ENCODE measurements at regions not wholly inside any gene's neighbourhood (a gene's known extent, or its start where the extent isn't known, plus 50 kb on each side); places are given as distances from the start of the nearest gene placed in this dataset.

DNA sequence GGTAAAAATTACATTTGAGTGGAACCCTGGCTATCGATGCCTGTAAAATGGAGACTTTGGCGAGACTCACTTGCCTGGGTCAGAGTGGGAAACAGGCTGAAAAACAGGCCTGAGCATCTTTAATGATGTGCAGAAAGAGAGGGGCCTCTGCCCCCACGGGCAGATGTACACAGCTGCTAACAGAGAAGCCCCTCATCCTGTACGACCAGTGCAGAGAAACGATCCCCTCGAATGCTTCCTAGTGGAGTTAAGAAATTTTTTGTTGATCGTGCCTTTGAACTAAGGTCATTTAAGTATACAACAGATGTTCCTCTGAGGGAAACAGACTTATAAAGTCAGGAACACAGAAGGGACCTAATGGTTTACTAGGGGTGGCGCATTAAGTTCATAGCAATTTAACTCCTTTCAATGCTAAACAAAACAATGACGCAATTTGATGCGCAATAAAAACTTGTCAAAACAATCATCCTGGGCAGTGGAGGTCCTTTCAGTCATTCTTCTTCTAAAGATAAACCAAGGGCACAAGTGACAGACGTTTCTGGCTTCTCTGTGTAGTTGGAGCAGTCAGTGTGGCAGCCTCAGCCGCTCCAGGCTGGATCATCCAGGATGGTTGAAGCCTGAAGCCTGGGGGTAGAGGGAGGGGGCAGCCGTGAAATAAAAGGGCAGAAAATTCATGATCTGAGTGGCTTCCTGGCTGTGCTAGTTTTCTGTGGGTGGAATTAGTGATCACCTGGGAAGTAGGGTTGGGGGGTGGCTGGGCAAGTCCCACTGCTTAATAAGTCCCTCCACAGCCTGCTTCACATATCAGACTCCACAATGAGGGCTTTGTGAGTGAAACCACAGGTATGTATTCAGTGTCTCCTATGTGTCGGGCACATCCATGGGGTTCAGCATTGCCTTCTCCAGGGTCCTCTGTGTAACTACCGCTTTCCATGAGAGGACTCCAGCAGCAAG, 50.8 kb upstream of the MRPS22 start:
- no peaks in the 10 kb centered on the region for H3K27me3 ChIP-seq (ENCODE audit: low read length)
- TF ChIP-seq EZH2 (IDR thresholded peaks at IDR 0.05; ENCODE audit: low read length, unreplicated experiment) (no peak), EZH2phosphoT487 (IDR thresholded peaks at IDR 0.05; ENCODE audit: borderline replicate concordance, low read length) (no peak)
- TF ChIP-seq, protein P1, sequence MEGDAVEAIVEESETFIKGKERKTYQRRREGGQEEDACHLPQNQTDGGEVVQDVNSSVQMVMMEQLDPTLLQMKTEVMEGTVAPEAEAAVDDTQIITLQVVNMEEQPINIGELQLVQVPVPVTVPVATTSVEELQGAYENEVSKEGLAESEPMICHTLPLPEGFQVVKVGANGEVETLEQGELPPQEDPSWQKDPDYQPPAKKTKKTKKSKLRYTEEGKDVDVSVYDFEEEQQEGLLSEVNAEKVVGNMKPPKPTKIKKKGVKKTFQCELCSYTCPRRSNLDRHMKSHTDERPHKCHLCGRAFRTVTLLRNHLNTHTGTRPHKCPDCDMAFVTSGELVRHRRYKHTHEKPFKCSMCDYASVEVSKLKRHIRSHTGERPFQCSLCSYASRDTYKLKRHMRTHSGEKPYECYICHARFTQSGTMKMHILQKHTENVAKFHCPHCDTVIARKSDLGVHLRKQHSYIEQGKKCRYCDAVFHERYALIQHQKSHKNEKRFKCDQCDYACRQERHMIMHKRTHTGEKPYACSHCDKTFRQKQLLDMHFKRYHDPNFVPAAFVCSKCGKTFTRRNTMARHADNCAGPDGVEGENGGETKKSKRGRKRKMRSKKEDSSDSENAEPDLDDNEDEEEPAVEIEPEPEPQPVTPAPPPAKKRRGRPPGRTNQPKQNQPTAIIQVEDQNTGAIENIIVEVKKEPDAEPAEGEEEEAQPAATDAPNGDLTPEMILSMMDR (conservative IDR thresholded peaks at IDR 0.05; ENCODE audit: low read depth, low read length): no peak
- H3K9ac ChIP-seq (ENCODE audit: low read length): no peak overlapping the region
- POLR2A ChIA-PET (ENCODE audit: unreplicated experiment): no interaction called here
- H3K36me3 ChIP-seq (ENCODE audit: low read depth, low read length): no peaks in the 10 kb centered on the region
- H3F3A ChIP-seq (ENCODE audit: low read length, unreplicated experiment): no peaks in the 10 kb centered on the region
- no TSS peak for BruUV-seq (replicated peaks)
- DNase-seq (no peak), ATAC-seq (no peak)
- H2AFZ ChIP-seq (ENCODE audit: low read length): no peak overlapping the region
- no peaks in the 10 kb centered on the region for H3K9me2 ChIP-seq (replicated peaks; ENCODE audit: low read length)
- H4K20me1 ChIP-seq (ENCODE audit: low read length): no peaks in the 10 kb centered on the region
- no peak overlapping the region for H3K27ac ChIP-seq (ENCODE audit: low read length)
- CTCF ChIA-PET: no interaction called here
- H3K4me1 ChIP-seq (ENCODE audit: insufficient read depth, low read length): peaks cover 11% of the 10 kb centered on the region
- no peak overlapping the region for H3K4me2 ChIP-seq (ENCODE audit: low read length)
- no peaks in the 10 kb centered on the region for H3K9me3 ChIP-seq (ENCODE audit: low read length)
- no peaks in the 10 kb centered on the region for H3K79me2 ChIP-seq (ENCODE audit: low read length)
- H3K4me3 ChIP-seq (ENCODE audit: low read length): no peak overlapping the region
- intact Hi-C loops (cut with micrococcal nuclease): no loop called here

DNA sequence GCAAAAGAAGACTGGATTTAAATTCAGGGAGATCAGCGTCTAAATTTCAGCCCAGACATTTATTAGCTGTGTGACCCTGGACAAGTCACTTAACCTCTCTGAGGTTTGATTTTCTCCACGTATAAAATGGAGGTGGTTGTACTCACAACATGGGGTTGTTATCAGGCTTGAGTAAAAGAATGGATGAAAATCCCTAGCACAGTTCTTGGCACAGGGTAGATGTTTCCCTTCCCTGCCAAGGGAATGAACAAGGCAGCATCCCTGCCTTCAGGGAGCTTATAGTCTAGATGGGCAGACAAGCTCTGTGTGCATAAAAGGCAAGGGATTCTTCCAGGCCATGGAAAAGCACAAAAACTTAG, 50.2 kb upstream of the MRPS22 start:
- CTCF ChIA-PET: no interaction called here
- no peak overlapping the region for H3K9ac ChIP-seq (ENCODE audit: low read length)
- H3K79me2 ChIP-seq (ENCODE audit: low read length): no peaks in the 10 kb centered on the region
- intact Hi-C loops (cut with micrococcal nuclease): no loop called here
- POLR2A ChIA-PET (ENCODE audit: unreplicated experiment): no interaction called here
- no peak overlapping the region for H3K27ac ChIP-seq (ENCODE audit: low read length)
- no peak overlapping the region for H3K4me2 ChIP-seq (ENCODE audit: low read length)
- H2AFZ ChIP-seq (ENCODE audit: low read length): no peak overlapping the region
- peaks cover 12% of the 10 kb centered on the region for H3K4me1 ChIP-seq (ENCODE audit: insufficient read depth, low read length)
- H3F3A ChIP-seq (ENCODE audit: low read length, unreplicated experiment): no peaks in the 10 kb centered on the region
- H3K9me2 ChIP-seq (replicated peaks; ENCODE audit: low read length): no peaks in the 10 kb centered on the region
- BruUV-seq (replicated peaks): no TSS peak
- H3K4me3 ChIP-seq (ENCODE audit: low read length): no peak overlapping the region
- no peaks in the 10 kb centered on the region for H3K27me3 ChIP-seq (ENCODE audit: low read length)
- no peaks in the 10 kb centered on the region for H4K20me1 ChIP-seq (ENCODE audit: low read length)
- no peaks in the 10 kb centered on the region for H3K36me3 ChIP-seq (ENCODE audit: low read depth, low read length)
- no peaks in the 10 kb centered on the region for H3K9me3 ChIP-seq (ENCODE audit: low read length)
- ATAC-seq: no peak
- DNase-seq: no peak
- no peak for TF ChIP-seq EZH2 (IDR thresholded peaks at IDR 0.05; ENCODE audit: low read length, unreplicated experiment)
- TF ChIP-seq, protein P1 (conservative IDR thresholded peaks at IDR 0.05; ENCODE audit: low read depth, low read length): no peak
- no peak for TF ChIP-seq EZH2phosphoT487 (IDR thresholded peaks at IDR 0.05; ENCODE audit: borderline replicate concordance, low read length)
